ENCODE measurements at regions not wholly inside any gene's neighbourhood (a gene's known extent, or its start where the extent isn't known, plus 50 kb on each side); places are given as distances from the start of the nearest gene placed in this dataset.

GRCh38 chr5:158519433-158520021 lies 580.2 kb downstream of the EBF1 start (continued):
- TF ChIP-seq STAT6 (CRISPR knock-in tag; IDR thresholded peaks at IDR 0.05; ENCODE audit: borderline replicate concordance) (no peak), IRF2 (CRISPR knock-in tag; IDR thresholded peaks at IDR 0.05) (no peak), PCBP2 (optimal IDR thresholded peaks at IDR 0.05; ENCODE audit: low read depth, low read length, poor library complexity, severe bottlenecking) (no peak), ZNF614 (CRISPR knock-in tag; IDR thresholded peaks at IDR 0.05; ENCODE audit: borderline replicate concordance) (peak; percentile 51; the same call in 1 of the 2 replicates), FOSL2 (CRISPR knock-in tag; IDR thresholded peaks at IDR 0.05) (peak; percentile 27; the same call in 1 of the 2 replicates), ZFP36L1 (CRISPR knock-in tag; IDR thresholded peaks at IDR 0.05) (peak; percentile 49; the same call in 1 of the 2 replicates), SP5 (CRISPR knock-in tag; IDR thresholded peaks at IDR 0.05; ENCODE audit: borderline replicate concordance, low read depth) (peak; percentile 92), ZNF430 (CRISPR knock-in tag; IDR thresholded peaks at IDR 0.05) (no peak), ZNF431 (CRISPR knock-in tag; IDR thresholded peaks at IDR 0.05; ENCODE audit: borderline replicate concordance, low read depth) (no peak), DPF2 (CRISPR knock-in tag; IDR thresholded peaks at IDR 0.05; ENCODE audit: borderline replicate concordance, low read depth) (peak; percentile 36; the same call in 1 of the 2 replicates), NFE2 (CRISPR knock-in tag; IDR thresholded peaks at IDR 0.05) (no peak), NR2F2 (IDR thresholded peaks at IDR 0.05; ENCODE audit: borderline replicate concordance, low read depth) (peak; percentile 58), ZBTB34 (CRISPR knock-in tag; IDR thresholded peaks at IDR 0.05) (0 out of 2 replicates have a peak, but pooled peaks have one; percentile 45), ZNF615 (CRISPR knock-in tag; IDR thresholded peaks at IDR 0.05; ENCODE audit: borderline replicate concordance) (no peak), BHLHE40 (IDR thresholded peaks at IDR 0.05; ENCODE audit: low read length) (peak; percentile 78), USF2 (IDR thresholded peaks at IDR 0.05; ENCODE audit: low read depth, low read length) (no peak), USF2 (CRISPR knock-in tag; IDR thresholded peaks at IDR 0.05; ENCODE audit: borderline replicate concordance) (peak; percentile 23; the same call in 1 of the 2 replicates), JDP2 (CRISPR knock-in tag; IDR thresholded peaks at IDR 0.05; ENCODE audit: borderline replicate concordance) (no peak)
- TF ChIP-seq, protein P1, sequence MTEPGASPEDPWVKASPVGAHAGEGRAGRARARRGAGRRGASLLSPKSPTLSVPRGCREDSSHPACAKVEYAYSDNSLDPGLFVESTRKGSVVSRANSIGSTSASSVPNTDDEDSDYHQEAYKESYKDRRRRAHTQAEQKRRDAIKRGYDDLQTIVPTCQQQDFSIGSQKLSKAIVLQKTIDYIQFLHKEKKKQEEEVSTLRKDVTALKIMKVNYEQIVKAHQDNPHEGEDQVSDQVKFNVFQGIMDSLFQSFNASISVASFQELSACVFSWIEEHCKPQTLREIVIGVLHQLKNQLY (CRISPR knock-in tag; IDR thresholded peaks at IDR 0.05): peak; percentile 63; the same call in 1 of the 2 replicates
